Epidermal melanocyte (primary cell): ENCODE measurements at regions not wholly inside any gene's neighbourhood (a gene's known extent, or its start where the extent isn't known, plus 50 kb on each side); places are given as distances from the start of the nearest gene placed in this dataset.
"Not testable (repeated sequence)": the region's sequence is repeated elsewhere in the genome, so short reads cannot be mapped to it uniquely, and the experiment has no call there.

Experiments
- DNase-seq: peaks from one replicate; pipeline ENCODE4 v3.0.0; 2011; ENCODE audit warnings: low spot score; ENCODE audit not compliant: insufficient read length

DNA sequence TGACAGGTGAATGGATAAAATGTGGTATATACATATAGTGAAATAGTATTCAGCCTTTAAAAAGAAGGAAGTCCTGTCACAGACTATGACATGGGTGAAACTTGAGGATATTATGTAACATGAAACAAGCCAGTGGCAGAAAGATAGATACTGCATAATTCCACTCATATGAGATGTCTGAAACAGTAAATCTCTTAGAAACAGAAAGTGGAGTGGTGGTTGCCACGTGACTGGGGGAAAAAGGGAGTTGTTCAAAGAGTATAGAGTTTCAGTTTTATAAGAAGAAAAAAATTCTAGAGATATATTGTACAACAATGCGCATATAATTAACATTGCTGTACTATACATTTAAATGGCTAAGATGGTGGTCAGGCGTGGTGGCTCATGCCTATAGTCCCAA, 178.2 kb upstream of the ATP5MC3 start:
- no peak for DNase-seq

DNA sequence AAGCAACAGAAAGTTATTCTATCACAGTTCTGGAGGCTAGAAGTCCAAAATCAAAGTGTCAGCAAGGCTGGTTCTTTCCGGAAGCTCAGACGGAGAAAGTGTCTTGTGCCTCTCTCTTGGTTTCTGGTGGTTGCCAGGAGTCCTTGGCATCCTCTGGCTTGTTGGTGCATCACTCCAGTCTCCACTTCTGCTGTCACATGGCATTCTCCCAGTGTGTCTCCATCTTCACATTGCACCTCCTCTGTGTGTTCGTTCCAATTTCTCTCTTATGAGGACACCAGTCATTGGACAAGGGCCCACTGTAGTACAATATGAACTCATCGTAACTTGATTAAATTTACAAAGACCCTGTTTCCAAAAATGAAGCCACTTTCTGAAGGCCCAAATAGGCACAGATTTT, 175.4 kb upstream of the ATP5MC3 start:
- no peak for DNase-seq

DNA sequence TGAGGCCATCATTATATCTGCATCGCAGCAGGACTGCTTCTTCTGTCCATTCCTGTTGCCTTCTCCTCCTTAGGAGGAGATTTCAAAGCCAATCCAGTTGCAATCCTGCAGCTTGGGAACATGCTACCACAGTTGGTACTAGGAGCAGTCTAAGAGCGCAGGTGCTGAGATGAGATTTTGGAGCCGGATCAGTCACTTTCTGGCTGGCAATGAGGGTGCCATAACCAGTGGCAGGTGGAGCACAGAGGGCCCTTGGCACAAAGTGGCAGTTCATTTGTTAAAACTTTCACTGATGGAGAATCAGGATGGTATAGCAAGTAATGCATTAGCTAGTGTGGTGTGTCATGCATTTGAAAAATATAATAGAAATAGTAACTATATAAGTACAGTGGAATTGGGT, 173.7 kb upstream of the ATP5MC3 start:
- no peak for DNase-seq

DNA sequence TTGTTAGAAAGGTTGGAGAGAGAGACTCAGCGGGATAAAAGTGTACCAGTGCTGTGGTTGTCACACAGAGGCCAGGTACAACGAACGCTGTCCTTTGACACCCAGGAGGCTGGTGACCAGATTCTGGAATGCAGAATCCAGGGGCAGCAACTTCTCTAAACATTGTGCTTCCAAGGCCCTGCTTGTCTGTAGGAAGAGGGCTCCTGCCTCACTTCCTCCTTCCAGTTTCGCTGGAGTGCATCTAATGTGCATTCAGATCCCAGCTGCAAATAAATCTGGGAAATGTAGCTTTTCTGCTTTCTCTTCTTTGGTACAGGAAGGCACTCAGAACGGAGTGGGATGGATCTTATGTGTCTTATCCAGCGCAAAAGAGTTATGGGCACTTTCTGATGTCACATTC, 171.8 kb upstream of the ATP5MC3 start:
- no peak for DNase-seq

DNA sequence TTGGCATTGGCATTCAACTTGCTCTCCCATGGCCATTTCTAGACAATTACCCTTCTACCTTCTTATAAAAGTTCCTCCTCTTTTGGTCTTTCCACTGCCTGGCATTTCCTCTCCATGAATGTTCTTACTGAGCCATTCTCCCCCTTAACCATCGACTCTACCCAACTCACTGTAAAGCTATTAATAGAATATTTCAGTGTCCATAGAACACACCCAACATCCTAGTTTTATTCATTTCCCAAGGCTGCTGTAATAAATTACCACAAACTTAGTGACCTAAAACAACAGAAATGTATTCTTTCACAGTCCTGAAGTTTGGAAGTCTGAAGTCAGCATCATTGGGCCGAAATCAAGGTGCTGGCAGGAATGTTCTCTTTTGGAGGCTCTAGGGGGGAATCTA, 170.0 kb upstream of the ATP5MC3 start:
- DNase-seq = no peak

DNA sequence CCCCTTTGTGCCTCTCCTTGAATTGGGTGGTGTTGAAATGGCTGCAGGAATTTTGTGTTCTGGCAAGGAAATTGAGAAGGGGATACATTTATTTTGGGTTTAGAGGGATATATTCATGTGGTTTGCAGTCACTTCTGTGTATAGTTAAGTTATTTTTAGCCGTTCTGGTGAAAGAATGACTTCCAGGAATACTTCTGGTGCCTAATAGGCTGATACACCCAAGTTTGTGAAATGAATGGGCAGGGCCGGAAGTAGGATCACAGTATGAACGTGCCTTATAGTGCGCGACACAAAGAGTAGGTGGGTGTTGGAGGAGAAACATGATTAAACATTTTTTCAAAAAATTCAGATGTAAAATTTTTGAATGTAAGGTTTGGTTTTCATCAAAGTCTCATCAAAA, 168.6 kb upstream of the ATP5MC3 start:
- no peak for DNase-seq

DNA sequence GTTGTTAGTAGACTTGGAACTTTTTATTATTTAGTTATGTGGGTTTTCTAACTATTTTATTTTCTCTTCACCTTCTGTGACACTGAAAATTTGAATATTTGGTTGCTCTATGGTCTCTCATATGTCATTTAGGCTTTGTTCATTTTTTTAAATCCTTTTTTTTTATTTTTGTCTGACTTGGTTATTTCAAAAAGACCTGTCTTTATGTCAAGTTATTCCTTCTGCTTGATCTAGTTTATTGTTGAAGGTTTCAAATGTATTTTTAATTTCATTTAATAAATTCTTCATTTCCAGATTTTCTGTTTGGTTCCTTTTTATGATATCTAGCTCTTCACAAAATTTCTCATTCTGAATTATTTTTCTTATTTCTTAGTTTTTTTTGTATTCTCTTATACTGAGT, 160.6 kb upstream of the ATP5MC3 start:
- DNase-seq = no peak

DNA sequence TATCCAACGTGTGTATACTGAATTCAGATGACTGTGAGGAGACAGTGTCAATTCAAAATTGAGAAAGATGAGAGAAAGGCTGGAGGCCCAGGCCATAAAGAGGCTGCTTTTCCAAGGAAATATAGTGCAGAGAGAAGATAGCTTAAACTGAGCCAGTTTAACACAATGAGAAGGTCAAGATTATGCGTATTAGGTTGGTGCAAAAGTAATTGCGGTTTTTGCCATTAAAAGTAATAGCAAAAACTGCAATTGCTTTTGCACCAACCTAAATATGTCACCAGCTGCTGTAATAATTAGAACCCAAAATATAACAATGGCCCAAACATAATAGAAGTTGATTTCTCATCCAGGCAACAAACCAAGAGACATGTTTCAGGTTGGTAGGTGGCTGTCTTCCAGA, 148.7 kb upstream of the ATP5MC3 start:
- DNase-seq = no peak

DNA sequence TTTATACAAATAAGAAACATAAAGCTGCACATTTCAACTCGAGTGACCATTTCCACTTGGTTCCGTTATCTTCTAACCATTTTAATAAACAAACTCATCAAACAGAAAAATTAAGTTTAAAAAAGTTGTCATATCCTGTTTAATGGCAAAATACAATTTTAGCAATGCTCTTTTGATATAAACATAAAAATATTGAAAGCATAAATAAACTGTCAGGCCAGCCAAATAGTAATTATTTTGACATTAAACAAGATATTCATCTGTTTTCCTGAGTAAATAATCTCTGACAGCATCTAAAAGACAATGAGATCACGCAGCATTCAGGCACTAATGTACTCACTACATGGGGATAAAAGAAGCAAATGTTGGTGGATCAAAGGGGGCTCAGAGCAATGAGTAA, 145.3 kb upstream of the ATP5MC3 start:
- no peak for DNase-seq

DNA sequence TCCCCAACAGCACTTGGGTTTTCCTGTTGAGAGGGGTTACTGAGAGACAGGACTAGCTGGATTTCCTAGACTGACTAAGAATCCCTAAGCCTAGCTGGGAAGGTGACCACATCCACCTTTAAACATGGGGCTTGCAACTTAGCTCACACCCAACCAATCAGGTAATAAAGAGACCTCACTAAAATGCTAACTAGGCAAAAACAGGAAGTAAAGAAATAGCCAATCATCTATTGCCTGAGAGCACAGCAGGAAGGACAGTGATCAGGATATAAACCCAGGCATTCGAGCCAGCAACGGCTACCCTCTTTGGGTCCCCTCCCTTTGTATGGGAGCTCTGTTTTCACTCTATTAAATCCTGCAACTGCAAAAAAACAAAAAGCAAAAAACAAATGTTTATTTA, 144.7 kb upstream of the ATP5MC3 start:
- DNase-seq = not testable (repeated sequence)

DNA sequence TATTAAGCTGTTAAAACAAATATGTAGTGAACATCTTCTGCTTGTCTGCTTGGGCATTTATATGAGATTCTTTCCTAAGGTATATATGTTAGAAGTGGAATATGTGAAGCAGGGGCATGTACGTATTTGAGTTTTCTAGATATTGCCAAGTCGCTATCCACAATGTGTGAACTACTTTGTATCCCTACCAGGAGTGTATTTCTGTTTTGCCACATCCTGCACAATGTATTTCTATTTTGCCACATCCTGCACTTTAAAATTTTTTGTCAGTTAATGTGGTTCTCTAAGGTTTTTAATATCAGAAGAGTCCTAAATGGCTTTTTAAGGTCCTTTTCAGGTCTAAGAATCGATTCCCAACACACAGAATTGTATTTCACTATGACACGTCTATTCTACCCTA, 141.7 kb upstream of the ATP5MC3 start:
- DNase-seq = no peak

DNA sequence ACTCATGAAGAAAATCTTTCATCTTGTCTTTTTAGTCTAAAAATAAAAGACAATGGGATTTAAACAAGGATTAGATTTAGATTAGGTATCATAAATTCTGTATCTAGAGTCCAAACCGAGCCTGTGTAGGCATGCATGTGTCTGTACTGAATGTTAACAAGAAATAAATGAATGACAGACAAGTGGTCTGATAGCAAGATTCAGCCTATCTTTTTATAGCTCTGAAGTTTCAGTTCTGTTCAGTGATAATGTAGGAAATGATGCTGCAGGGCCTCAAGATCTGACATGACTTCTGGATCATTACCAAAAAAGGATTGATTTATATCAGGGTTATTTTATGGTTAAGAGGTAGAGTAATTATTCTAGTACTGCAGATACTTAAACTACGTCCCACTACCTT, 137.0 kb upstream of the ATP5MC3 start:
- no peak for DNase-seq

DNA sequence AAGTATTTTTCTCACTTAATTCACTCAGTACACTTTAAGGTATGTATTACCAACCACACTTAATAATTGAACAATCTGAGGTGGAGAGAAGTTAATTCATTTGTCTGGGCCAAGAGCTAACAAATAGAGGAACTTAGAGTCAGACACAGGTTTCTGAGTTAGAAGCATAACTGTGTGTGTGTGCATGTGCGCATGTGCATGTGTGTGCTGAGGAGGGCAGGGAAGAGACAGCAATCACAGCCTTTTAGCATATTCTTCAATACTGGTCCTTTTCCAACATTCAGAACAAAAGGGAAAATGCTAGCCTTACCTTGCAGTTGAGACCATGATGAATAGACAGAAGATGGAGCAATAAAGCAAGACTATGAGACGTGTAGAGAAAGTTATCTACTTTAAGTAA, 136.2 kb upstream of the ATP5MC3 start:
- no peak for DNase-seq

DNA sequence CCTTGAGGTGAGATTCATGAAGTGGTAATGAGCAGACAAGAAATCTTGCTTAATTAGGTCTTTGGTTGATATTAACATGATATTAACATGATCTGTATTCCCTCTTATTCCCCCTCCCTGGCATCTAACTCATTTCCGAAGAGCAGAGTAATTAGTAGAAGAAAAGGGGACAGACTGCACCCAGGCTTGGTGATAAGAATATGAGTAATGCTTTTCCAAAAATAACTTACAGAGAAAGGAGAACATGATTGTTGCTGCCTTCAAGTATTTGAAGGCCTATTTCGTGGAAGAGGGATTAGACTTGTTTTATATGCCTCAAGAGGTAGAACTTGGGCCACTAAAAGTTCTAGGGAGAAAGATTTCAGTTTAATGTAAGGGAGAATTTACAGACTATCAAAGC, 130.6 kb upstream of the ATP5MC3 start:
- DNase-seq = no peak

DNA sequence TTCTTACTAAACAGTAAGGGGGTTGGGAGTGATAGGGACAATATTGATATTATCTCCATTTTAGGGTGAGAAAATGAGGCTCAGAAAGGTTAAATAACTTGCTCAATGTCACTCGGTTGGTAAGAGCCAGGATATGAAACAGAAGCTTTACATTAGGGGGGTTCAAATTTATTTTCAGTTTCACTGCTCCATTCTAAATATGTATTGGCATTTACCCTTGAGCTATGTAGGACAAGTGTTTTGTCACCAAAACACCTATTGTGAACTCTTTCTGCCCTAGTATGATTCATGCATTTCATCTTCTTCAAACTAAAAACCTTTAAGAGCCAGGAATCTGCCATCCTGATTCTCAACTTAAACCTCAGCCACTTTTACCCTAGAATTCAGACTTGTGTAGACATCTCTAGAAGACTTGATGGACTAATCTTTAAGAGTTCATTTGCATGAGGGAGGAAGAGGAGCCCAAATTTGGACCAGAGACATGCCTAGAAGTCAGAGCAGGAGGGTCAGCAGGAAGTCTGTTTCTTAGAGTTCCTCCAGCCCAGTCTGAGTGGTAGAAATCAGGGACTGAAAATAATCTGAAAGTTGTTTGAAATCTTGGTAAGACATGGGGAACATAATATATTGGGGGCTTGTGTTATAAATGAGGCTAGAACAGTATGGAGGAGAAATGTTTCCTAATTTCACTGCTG, 129.4 kb upstream of the ATP5MC3 start:
- no peak for DNase-seq

DNA sequence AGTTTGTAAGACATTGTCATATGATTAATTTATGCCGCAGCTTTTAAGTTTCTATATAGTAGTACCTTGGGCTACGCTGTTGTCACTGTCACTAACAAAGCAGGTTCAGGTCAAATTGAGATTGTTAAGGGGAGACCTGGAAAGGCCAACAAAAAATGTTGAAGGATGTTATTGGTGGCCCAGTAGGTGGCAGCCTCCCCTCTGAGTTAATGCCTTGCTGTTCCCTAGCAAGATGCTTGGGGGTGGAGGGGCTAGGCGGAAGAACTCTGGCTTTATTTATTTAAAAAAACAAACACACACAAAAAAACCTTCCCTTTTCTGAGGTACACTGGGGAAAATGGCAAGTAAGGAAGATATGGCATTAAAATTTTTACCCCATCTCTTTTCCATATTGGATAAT, 128.3 kb upstream of the ATP5MC3 start:
- DNase-seq = peak; percentile 32

DNA sequence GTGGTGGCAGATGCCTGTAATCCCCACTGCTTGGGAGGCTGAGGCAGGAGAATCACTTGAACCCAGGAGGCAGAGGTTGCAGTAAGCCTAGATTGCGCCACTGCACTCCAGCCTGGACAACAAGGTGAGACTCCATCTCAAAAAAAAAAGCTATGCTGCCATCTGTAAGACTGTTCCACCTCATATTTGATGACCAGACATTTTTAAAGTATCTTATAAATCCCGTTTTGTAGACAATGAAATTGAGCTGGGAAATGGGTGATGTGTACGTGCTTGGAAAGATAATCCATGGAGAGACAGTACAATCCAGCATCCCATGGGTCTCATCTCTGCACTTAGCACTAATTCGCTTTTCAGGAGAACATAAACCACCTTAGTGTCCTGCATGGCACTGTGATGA, 126.5 kb upstream of the ATP5MC3 start:
- no peak for DNase-seq

DNA sequence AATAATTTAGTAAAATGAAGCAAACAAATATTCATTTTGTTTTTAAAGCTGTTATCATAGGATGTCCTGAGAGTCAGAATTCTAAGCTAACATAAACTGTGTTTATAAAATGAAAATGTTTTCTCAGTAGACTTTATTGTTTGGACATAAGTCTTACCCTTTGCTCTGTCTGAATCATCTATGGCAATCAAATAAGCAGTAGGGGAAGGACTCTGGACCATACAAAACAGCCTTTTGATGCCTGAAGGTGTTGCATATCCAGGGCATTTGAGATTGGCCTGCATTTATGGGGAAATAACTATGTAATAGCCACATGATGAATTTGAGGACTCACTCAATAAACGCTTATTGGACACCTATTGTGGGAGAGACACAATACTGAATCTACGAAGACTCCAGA, 123.0 kb upstream of the ATP5MC3 start:
- no peak for DNase-seq

DNA sequence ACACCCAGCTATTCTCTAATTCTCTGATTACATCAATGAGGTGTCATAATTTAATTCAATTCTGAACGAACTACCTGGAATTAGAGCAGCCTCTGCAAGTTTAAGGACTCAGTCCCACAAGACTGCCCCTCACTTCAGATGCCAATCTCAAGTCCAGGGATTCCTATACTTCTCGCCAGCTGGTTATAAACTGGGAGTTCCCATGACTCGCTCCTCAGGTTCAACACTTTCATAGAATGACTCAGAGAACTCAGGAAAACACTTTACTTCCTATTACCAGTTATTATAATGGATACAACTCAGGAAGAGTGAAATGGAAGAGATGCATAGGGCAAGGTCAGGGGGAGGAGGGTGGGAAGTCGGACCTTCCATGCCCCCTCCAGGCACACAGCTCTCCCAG, 112.3 kb upstream of the ATP5MC3 start:
- no peak for DNase-seq

DNA sequence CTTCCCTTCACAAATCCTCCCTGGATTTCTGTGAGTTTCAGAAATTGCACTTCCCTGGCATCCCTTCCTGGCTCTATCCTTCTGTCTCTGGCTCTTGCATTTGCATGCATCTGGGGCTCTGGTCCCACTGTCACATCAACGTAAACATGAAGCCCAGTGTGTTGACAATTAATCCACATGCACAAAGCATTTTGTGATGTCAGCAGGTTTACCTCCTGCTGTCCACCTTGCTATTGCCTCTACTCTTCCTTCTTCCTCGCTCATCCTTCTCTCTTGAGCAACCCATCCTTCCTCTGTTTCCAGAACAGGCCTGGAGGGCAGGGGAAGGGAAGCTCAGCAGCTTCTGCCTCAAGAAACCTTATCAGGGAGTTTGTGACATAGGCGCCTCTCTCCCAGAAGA, 111.7 kb upstream of the ATP5MC3 start:
- DNase-seq = no peak

DNA sequence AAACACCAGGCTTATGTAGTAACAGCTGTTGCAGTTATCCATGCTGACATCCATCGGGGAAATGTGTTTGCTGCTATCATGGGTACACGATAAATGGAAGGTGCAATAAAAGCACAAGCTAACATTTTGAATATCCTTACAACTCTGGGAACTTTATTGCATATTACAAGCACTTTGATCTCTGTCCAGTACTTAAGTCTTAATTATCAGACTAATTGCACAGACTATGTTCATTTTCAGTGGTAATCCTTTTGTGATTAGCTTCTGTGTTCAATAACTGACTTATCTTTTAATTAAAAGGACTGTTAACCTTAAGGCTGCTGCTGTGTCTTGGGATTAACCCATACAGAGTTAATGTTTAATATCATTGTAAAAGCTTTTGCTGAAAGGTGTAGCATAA, 101.4 kb upstream of the ATP5MC3 start:
- no peak for DNase-seq

DNA sequence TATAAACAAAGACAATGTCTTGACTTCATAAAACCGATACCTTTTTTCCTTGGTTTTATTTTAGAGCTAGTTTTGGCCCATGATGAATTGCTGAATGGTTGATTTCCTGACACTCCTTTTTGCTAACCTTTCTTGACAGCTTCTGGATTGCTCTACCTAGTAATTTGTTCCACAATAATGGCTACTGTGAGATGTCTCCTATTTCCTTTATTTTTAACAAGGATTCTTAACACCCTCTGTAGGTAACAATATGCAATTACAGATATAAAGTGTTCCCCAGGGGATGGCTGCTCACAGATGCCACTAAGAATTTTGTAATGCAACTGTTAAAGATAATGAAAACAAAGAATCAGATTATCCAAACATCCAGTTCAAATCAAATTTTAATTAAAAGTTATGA, 100.8 kb upstream of the ATP5MC3 start:
- DNase-seq = peak; percentile 34

DNA sequence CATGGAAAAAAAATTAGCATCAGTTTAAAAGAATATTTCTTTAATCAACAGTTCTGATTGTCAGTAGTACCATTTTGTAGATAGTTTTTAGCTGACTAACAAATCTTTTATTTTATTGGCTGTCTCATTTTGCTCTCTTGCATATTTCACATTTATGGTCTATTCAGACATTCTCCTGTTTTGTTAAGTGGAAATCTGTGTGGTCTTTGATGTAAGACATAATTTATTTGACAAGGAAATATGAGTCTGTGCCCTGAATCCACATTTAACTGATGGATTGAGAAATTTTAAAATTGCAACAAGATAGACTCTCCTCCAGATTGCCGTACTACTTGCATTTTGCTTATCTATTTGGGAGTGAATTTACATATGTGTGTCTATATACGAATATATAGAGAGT, 96.3 kb upstream of the ATP5MC3 start:
- no peak for DNase-seq

DNA sequence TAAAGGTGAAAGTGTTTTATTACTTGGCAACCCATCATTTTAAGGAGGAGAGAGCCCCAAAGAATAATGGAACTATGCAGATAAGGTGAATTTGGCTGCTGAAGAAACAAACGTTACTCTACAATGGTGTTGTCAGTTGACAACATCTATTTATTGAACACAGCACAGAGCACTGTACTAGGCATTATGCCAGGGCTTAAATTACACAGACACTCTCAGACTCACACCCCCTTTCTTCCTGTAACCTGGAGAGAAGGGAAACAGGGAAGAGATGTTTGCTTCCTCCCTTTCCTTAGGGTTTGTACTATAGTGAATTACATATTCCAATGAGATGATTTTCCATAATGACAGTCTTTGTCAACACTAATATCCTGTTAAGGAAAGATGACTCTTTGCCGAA, 94.0 kb upstream of the ATP5MC3 start:
- DNase-seq = no peak
